Endodermal cell (in vitro differentiated cells): ENCODE measurements at regions not wholly inside any gene's neighbourhood (a gene's known extent, or its start where the extent isn't known, plus 50 kb on each side); places are given as distances from the start of the nearest gene placed in this dataset.
"Not testable (repeated sequence)": the region's sequence is repeated elsewhere in the genome, so short reads cannot be mapped to it uniquely, and the experiment has no call there.

Experiments used
- DNase-seq: peaks from one replicate; pipeline ENCODE4 v3.0.0-alpha.2; 2017
- H3K27ac ChIP-seq: 2 replicates; pipeline ENCODE4 v1.5.1; 2013; ENCODE audit warnings: mild to moderate bottlenecking, low read depth, low read length, moderate library complexity
- H3K27me3 ChIP-seq: 2 replicates; pipeline ENCODE4 v1.6.1; 2013; ENCODE audit warnings: mild to moderate bottlenecking, low read length, moderate library complexity; ENCODE audit not compliant: insufficient read depth, control insufficient read depth, poor library complexity, severe bottlenecking
- H3K36me3 ChIP-seq: 2 replicates; pipeline ENCODE4 v1.7.0; 2013; ENCODE audit warnings: mild to moderate bottlenecking, low read length, moderate library complexity; ENCODE audit not compliant: control insufficient read depth, insufficient read depth
- H3K4me1 ChIP-seq: one replicate; pipeline ENCODE4 v1.7.0; 2013; ENCODE audit warnings: low read length; ENCODE audit not compliant: control insufficient read depth, insufficient read depth
- H3K4me3 ChIP-seq: 2 replicates; pipeline ENCODE4 v1.5.1; 2013; ENCODE audit warnings: mild to moderate bottlenecking, low read length, moderate library complexity
- H3K9ac ChIP-seq: 2 replicates; pipeline ENCODE4 v1.6.1; 2013; ENCODE audit warnings: mild to moderate bottlenecking, low read length, moderate library complexity; ENCODE audit not compliant: poor library complexity, severe bottlenecking; ENCODE audit errors: extremely low read depth
- H3K9me3 ChIP-seq: 2 replicates; pipeline ENCODE4 v1.6.1; 2013; ENCODE audit warnings: mild to moderate bottlenecking, low read length, moderate library complexity; ENCODE audit not compliant: control insufficient read depth
- H3K27ac Mint-ChIP-seq: 2 replicates; pipeline ENCODE4 v1.8.0; 2020; ENCODE audit warnings: mixed read lengths
- H3K27me3 Mint-ChIP-seq: 2 replicates; pipeline ENCODE4 v1.8.0; 2021; ENCODE audit warnings: mild to moderate bottlenecking, mixed read lengths; ENCODE audit not compliant: insufficient read depth
- H3K36me3 Mint-ChIP-seq: 2 replicates; pipeline ENCODE4 v1.8.0; 2020; ENCODE audit warnings: low read depth, mixed read lengths
- H3K4me1 Mint-ChIP-seq: 2 replicates; pipeline ENCODE4 v1.8.0; 2020; ENCODE audit warnings: mixed read lengths
- H3K4me3 Mint-ChIP-seq: 2 replicates; pipeline ENCODE4 v1.8.0; 2020; ENCODE audit warnings: mild to moderate bottlenecking, moderate library complexity, mixed read lengths
- H3K9me3 Mint-ChIP-seq: 2 replicates; pipeline ENCODE4 v1.8.0; 2020; ENCODE audit warnings: mild to moderate bottlenecking, mixed read lengths
- WGBS, 2 experiments: methylation state at CpG; one replicate each; pipeline versions ENCODE4 v1.1.5 to v1.1.7; 2013; ENCODE audit warnings: missing lambda C conversion rate in 2 of 2, mixed read lengths in 1 of 2; ENCODE audit not compliant: insufficient coverage in 1 of 2, insufficient read length in 1 of 2; 5-methylcytosine and 5-hydroxymethylcytosine counted together
- TF ChIP-seq, protein P1 (sequence below): fragments of 200-600 bp; sonication (generic); conservative IDR thresholded peaks from 2 replicates; pipeline ENCODE4 v1.5.0; 2021; ENCODE audit warnings: antibody characterized with exemption, mild to moderate bottlenecking

DNA sequence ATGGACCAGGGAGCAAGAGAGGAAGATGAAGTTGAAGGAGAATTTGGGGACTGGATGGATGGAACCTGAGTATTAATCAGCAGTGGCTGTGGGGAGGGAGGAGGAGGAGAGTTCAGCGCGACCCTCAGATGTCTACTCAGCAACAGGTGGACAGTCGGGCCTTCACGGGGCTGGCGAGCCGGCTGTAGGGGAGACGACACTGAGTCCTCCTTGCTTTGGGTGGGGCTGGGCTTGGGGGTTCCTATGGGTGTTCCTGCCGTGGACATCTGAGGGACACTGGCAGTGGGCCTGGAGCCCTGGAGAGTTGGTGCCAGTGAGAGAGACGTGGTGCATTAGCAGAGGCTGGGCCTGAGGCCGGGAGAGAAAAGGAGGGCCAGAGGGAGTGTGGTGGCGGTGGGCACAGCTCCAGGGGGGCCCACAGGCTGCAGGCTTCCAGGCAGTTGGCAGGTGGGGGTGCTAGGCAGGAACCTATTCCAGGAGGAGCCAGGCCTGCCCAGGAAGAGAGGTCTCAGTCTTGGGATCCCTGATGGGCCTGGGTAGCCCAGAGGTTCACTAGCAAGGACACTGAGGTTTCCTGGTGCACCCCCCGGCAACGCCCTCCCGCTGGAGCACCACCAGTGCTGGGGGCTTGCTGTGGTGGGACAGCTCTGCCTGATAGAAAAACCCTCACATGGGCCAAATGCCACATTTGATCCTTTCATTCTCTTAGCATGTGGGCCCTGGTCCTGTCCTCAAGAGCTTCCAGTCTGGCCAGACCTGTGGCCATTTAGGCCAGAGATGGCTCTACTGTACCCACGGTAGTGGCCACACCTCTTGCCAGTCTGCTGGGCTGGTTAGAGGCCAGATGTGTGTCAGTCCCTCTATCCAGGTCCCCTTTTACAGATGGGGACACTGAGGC lies 187.4 kb downstream of the TBC1D2B start:
- not testable (repeated sequence) for H3K4me1 Mint-ChIP-seq, H3K27ac ChIP-seq, H3K9ac ChIP-seq, H3K27me3 ChIP-seq, DNase-seq, H3K36me3 ChIP-seq, H3K4me3 Mint-ChIP-seq, H3K9me3 ChIP-seq, H3K4me1 ChIP-seq, H3K27me3 Mint-ChIP-seq, H3K4me3 ChIP-seq, H3K36me3 Mint-ChIP-seq, H3K27ac Mint-ChIP-seq, H3K9me3 Mint-ChIP-seq
- whole genome bisulfite sequencing, 2 experiments, result 80 to 92% methylated on average over 1 to 14 of the region's 15 CpGs

DNA sequence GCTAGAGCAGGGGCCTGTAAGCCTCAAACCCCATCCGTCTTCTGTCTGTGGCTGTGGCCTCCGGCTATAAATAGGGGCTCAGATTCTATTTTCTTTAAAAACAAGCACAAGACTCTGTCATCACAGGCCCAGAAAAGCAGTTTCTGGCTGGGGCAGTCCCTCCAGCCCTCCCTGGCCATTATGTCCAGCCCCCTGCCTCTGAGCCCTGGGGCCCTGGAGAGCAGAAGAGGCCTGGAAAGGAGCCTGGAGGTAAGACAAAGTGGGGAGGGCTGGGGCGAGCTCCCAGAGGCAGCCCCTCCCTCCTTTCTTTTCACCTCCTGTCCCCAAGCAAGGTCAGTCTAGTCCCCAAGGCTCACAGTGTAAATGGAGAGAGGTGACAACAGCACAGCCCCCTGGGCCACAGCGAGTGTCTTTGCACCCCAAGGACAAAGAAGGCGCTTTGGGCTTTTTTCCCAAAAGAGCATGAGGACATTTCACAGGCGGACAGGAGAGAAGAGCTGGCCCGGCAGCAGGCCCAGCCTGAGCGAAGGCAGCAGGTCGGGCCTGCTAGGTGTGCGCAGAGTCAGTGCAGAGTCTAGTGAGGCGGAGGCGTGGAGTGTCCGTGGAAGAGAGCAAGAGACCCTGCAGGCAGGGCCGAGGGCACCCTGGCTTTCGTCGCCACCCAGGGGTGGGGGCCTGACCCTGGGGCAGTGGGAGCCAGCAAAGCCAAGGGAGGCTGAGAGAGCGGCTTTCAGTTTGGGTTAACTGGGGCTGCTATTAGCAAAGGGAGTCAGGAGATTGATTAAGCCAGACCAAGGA lies 188.3 kb downstream of the TBC1D2B start:
- Mint-ChIP-seq H3K27ac (no peak overlapping the region), H3K9me3 (no peaks in the 10 kb centered on the region), H3K4me3 (no peak overlapping the region), H3K4me1 (no peaks in the 10 kb centered on the region), H3K27me3 (no peaks in the 10 kb centered on the region), H3K36me3 (no peaks in the 10 kb centered on the region)
- TF ChIP-seq, protein P1, sequence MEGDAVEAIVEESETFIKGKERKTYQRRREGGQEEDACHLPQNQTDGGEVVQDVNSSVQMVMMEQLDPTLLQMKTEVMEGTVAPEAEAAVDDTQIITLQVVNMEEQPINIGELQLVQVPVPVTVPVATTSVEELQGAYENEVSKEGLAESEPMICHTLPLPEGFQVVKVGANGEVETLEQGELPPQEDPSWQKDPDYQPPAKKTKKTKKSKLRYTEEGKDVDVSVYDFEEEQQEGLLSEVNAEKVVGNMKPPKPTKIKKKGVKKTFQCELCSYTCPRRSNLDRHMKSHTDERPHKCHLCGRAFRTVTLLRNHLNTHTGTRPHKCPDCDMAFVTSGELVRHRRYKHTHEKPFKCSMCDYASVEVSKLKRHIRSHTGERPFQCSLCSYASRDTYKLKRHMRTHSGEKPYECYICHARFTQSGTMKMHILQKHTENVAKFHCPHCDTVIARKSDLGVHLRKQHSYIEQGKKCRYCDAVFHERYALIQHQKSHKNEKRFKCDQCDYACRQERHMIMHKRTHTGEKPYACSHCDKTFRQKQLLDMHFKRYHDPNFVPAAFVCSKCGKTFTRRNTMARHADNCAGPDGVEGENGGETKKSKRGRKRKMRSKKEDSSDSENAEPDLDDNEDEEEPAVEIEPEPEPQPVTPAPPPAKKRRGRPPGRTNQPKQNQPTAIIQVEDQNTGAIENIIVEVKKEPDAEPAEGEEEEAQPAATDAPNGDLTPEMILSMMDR, result no peak
- WGBS, 2 experiments, result 91 to 92% methylated on average over 9 to 17 of the region's 17 CpGs
- Histone ChIP-seq H3K9ac (no peak overlapping the region), H3K27me3 (no peaks in the 10 kb centered on the region), H3K27ac (no peak overlapping the region), H3K36me3 (no peaks in the 10 kb centered on the region), H3K4me3 (no peak overlapping the region), H3K9me3 (no peaks in the 10 kb centered on the region), H3K4me1 (no peaks in the 10 kb centered on the region)
- DNase-seq, result no peak

DNA sequence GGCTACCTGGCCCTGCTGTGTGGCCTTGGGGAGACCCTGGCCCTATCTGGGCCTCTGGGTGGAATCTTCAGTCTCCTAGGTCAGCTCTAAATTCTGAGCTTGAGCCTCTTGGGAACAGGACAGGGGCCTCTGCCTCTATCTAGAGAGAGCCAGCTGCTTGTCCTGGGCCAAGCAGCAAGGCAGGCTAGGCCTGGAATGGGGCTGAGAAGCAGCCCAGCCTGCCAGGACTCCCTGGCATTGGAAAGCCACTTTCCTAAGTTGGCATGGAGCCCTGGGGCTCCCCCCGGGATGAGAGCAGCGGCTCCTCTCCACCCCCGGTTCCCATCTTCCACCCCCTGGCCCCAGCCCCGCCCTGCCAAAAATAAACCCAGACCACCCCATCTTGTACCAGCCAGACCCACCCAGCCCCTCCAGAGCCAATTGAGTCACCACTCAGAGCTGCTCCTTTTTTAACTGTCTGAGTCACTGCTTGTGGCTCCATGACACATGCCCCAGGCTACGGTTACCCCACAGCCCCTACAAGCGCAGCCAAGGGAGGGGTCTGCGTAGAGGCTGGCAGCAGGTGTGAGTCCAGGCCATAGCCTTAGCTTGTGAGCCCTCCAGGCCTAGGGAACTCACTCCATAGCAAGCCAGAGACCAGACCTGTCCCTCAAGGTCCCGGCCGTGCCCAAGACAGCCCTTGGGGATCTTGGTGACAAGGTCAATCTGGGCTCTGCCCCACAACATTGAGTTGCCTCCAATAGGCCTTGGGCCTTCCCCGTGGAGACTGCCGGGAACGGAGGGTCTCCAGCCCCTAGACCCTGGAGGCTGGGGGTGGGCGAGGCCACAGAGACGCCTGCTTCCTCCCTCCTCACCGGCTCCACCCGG lies 189.7 kb downstream of the TBC1D2B start:
- DNase-seq, H3K36me3 ChIP-seq, H3K9ac ChIP-seq, H3K4me3 Mint-ChIP-seq, H3K27ac ChIP-seq, H3K9me3 Mint-ChIP-seq, H3K9me3 ChIP-seq, H3K4me3 ChIP-seq, H3K4me1 Mint-ChIP-seq, H3K36me3 Mint-ChIP-seq, H3K27me3 Mint-ChIP-seq, H3K4me1 ChIP-seq, H3K27ac Mint-ChIP-seq, H3K27me3 ChIP-seq: not testable (repeated sequence)
- WGBS, 2 experiments, result 81% methylated on average over 5 of the region's 16 CpGs; no CpG with 5 or more reads in 1 of the 2 experiments
